NCI-H128 (cell line): ENCODE measurements at regions not wholly inside any gene's neighbourhood (a gene's known extent, or its start where the extent isn't known, plus 50 kb on each side); places are given as distances from the start of the nearest gene placed in this dataset.
"Not testable (repeated sequence)": the region's sequence is repeated elsewhere in the genome, so short reads cannot be mapped to it uniquely, and the experiment has no call there.

Experiments used
- DNase-seq: peaks from one replicate; lab custom pipeline; 2025; ENCODE audit not compliant: unreplicated experiment; lab: John Stamatoyannopoulos, UW

GRCh38 chr16:72729552-72729951, 318.4 kb downstream of the ZFHX3 start:
- DNase-seq, result not testable (repeated sequence)

GRCh38 chr16:72728516-72728915, 319.4 kb downstream of the ZFHX3 start:
- DNase-seq, result no peak

GRCh38 chr16:72727565-72727964, 320.4 kb downstream of the ZFHX3 start:
- DNase-seq, result no peak

GRCh38 chr16:72725643-72726042, 322.3 kb downstream of the ZFHX3 start:
- DNase-seq, result no peak

- DNase-seq, result no peak
These were observed 324.1 kb downstream of the ZFHX3 start for GRCh38 chr16:72723781-72724180.

GRCh38 chr16:72722552-72722951, 325.4 kb downstream of the ZFHX3 start:
- DNase-seq, result no peak

GRCh38 chr16:72721981-72722380, 325.9 kb downstream of the ZFHX3 start:
- DNase-seq, result no peak

- no peak for DNase-seq
These were observed 332.7 kb downstream of the ZFHX3 start for GRCh38 chr16:72715267-72715666.

GRCh38 chr16:72711823-72712222, 336.1 kb downstream of the ZFHX3 start:
- no peak for DNase-seq

- DNase-seq, result no peak
These were observed 342.1 kb downstream of the ZFHX3 start for GRCh38 chr16:72705801-72706200.

- no peak for DNase-seq
These were observed 343.1 kb downstream of the ZFHX3 start for GRCh38 chr16:72704746-72705372.

GRCh38 chr16:72689851-72690250, 358.1 kb downstream of the ZFHX3 start:
- no peak for DNase-seq

GRCh38 chr16:72680732-72681131, 367.2 kb downstream of the ZFHX3 start:
- no peak for DNase-seq

GRCh38 chr16:72679856-72680255, 368.1 kb downstream of the ZFHX3 start:
- no peak for DNase-seq

GRCh38 chr16:72677662-72678447, 370.1 kb downstream of the ZFHX3 start:
- no peak for DNase-seq

GRCh38 chr16:72673118-72673517, 374.8 kb downstream of the ZFHX3 start:
- no peak for DNase-seq

- DNase-seq, result no peak
These were observed 381.7 kb downstream of the ZFHX3 start for GRCh38 chr16:72666267-72666666.

GRCh38 chr16:72665701-72666100, 382.2 kb downstream of the ZFHX3 start:
- no peak for DNase-seq

GRCh38 chr16:72664509-72665408, 383.2 kb downstream of the ZFHX3 start:
- peak; percentile 91 for DNase-seq

GRCh38 chr16:72664056-72664508, 383.8 kb downstream of the ZFHX3 start:
- DNase-seq, result no peak

- no peak for DNase-seq
These were observed 388.8 kb downstream of the ZFHX3 start for GRCh38 chr16:72658888-72659717.
